K562 (cell line): ENCODE measurements at regions not wholly inside any gene's neighbourhood (a gene's known extent, or its start where the extent isn't known, plus 50 kb on each side); places are given as distances from the start of the nearest gene placed in this dataset.

ENCODE experiments used
- CEBPZ ChIP-seq: fragments of 150-350 bp; IDR thresholded peaks from 2 replicates; pipeline ENCODE4 v1.6.1; 2014; ENCODE audit warnings: low read depth, mild to moderate bottlenecking, low read length, borderline replicate concordance
- ETS2 ChIP-seq: IDR thresholded peaks from 2 replicates; pipeline ENCODE4 v1.6.1; 2016; ENCODE audit warnings: borderline replicate concordance, missing genetic modification characterization, mild to moderate bottlenecking, moderate library complexity, missing compliant biosample characterization; ENCODE audit not compliant: poor library complexity, severe bottlenecking
- GATAD2B ChIP-seq: fragments of 450-650 bp; IDR thresholded peaks from 2 replicates; pipeline ENCODE4 v1.6.1; 2017; ENCODE audit warnings: mild to moderate bottlenecking, borderline replicate concordance
- HES1 ChIP-seq: fragments of 450-650 bp; IDR thresholded peaks from 2 replicates; pipeline ENCODE4 v1.6.1; 2016; ENCODE audit warnings: low read depth, mild to moderate bottlenecking, moderate library complexity
- LARP7 ChIP-seq: fragments of 450-650 bp; IDR thresholded peaks from 2 replicates; pipeline ENCODE4 v1.6.1; 2016
- MIER1 ChIP-seq: fragments of 450-650 bp; IDR thresholded peaks from 2 replicates; pipeline ENCODE4 v1.6.1; 2016; ENCODE audit warnings: antibody characterized with exemption, mild to moderate bottlenecking, low read depth
- MYC ChIP-seq, 2 experiments: fragments of 250-450 bp in 1 of 2; sonication (Bioruptor Pico) in 1 of 2; IDR thresholded peaks; 2 replicates each; pipeline versions ENCODE4 v1.5.1 to v1.6.1; 2012 to 2021; ENCODE audit warnings: low read depth in 2 of 2, borderline replicate concordance in 1 of 2, improper control_type of control experiment in 1 of 2, low read length in 1 of 2, mild to moderate bottlenecking in 1 of 2, moderate library complexity in 1 of 2
- NCOA1 ChIP-seq: fragments of 450-650 bp; IDR thresholded peaks from 2 replicates; pipeline ENCODE4 v1.6.1; 2016; ENCODE audit warnings: low read depth
- PPARD ChIP-seq: fragments of 250-450 bp; sonication (Bioruptor Pico); IDR thresholded peaks from 2 replicates; pipeline ENCODE4 v1.8.0; 2022; ENCODE audit warnings: inconsistent platforms, mild to moderate bottlenecking, moderate library complexity
- RFX5 ChIP-seq: IDR thresholded peaks from 2 replicates; pipeline ENCODE4 v1.6.1; 2011; ENCODE audit warnings: low read depth, mild to moderate bottlenecking, improper control_type of control experiment, low read length
- RREB1 ChIP-seq: fragments of 250-450 bp; sonication (Bioruptor Pico); IDR thresholded peaks from 2 replicates; pipeline ENCODE4 v1.4.0; 2020
- SIX5 ChIP-seq, 2 experiments: IDR thresholded peaks; 2 replicates each; pipeline ENCODE4 v1.6.1; 2011; ENCODE audit warnings: low read length in 2 of 2, borderline replicate concordance in 1 of 2, low read depth in 1 of 2, mild to moderate bottlenecking in 1 of 2, moderate library complexity in 1 of 2; ENCODE audit not compliant: insufficient read depth in 1 of 2
- SNRNP70 ChIP-seq: fragments of 200-400 bp; formaldehyde crosslinking; optimal IDR thresholded peaks from 2 replicates; pipeline ENCODE3; 2017; ENCODE audit warnings: low read depth, low read length
- TAF7 ChIP-seq: fragments of 450-650 bp; IDR thresholded peaks from 2 replicates; pipeline ENCODE4 v1.6.1; 2016; ENCODE audit warnings: missing genetic modification characterization, missing compliant biosample characterization
- TBL1XR1 ChIP-seq, 2 experiments: IDR thresholded peaks; 2 replicates each; pipeline ENCODE4 v1.6.1; 2012; ENCODE audit warnings: improper control_type of control experiment in 2 of 2, low read length in 2 of 2, mild to moderate bottlenecking in 1 of 2
- ZNF668 ChIP-seq: fragments of 250-450 bp; sonication (Bioruptor Pico); IDR thresholded peaks from 2 replicates; pipeline ENCODE4 v1.8.0; 2022; ENCODE audit warnings: mild to moderate bottlenecking, inconsistent platforms
- ZNF696 ChIP-seq: fragments of 250-450 bp; sonication (Bioruptor Pico); conservative IDR thresholded peaks from 2 replicates; pipeline ENCODE4 v1.4.0; 2020; ENCODE audit warnings: mild to moderate bottlenecking, moderate library complexity

- TF ChIP-seq CEBPZ: no peak
- no peak for TF ChIP-seq SIX5 (IDR thresholded peaks at IDR 0.05; ENCODE audit: borderline replicate concordance in 1 of 2, insufficient read depth in 1 of 2, low read depth in 1 of 2, low read length in 2 of 2)
- TF ChIP-seq TBL1XR1 (IDR thresholded peaks at IDR 0.05; ENCODE audit: low read length in 2 of 2): peak in 1 of 2 experiments; percentile 49; a peak in 1 of 4 replicates
- TF ChIP-seq NCOA1: peak; percentile 17; the same call in 1 of the 2 replicates
- no peak for TF ChIP-seq ETS2
- TF ChIP-seq MIER1: no peak
- TF ChIP-seq RREB1 (CRISPR knock-in tag): no peak
- peak; percentile 49; the same call in 1 of the 2 replicates for TF ChIP-seq GATAD2B
- no peak for TF ChIP-seq PPARD (CRISPR knock-in tag)
- no peak for TF ChIP-seq HES1
- peak; percentile 27; the same call in 1 of the 2 replicates for TF ChIP-seq TAF7
- TF ChIP-seq ZNF696 (CRISPR knock-in tag): no peak
- TF ChIP-seq SNRNP70: no peak
- TF ChIP-seq MYC (IDR thresholded peaks at IDR 0.05; ENCODE audit: low read depth, low read length): 0 out of 2 replicates have a peak, but pooled peaks have one; percentile 26
- TF ChIP-seq MYC (CRISPR knock-in tag; IDR thresholded peaks at IDR 0.05; ENCODE audit: borderline replicate concordance, low read depth): no peak
- no peak for TF ChIP-seq RFX5
- TF ChIP-seq LARP7: no peak
- no peak for TF ChIP-seq ZNF668
Measured at GRCh38 chr6:108737594-108738546, 110.4 kb upstream of the ARMC2 start (continued).
